Activated T-cell treated with anti-CD3 and anti-CD28 coated beads, Interleukin-2, amount 50 U/mL, for 1 hour (primary cell): ENCODE measurements at regions not wholly inside any gene's neighbourhood (a gene's known extent, or its start where the extent isn't known, plus 50 kb on each side); places are given as distances from the start of the nearest gene placed in this dataset.

ENCODE experiments used
- DNase-seq: peaks from one replicate; pipeline ENCODE4 v3.0.0-alpha.2; 2020

GRCh38 chr11:16430674-16431073, 74.3 kb upstream of the SOX6 start:
- DNase-seq: no peak

GRCh38 chr11:16421826-16422225, 65.5 kb upstream of the SOX6 start:
- DNase-seq: no peak

GRCh38 chr11:16418428-16419097, 62.2 kb upstream of the SOX6 start:
- DNase-seq: no peak

- no peak for DNase-seq
Measured at GRCh38 chr11:16412525-16413172, 56.3 kb upstream of the SOX6 start.

- DNase-seq: no peak
Measured at GRCh38 chr11:16410479-16410878, 54.1 kb upstream of the SOX6 start.

GRCh38 chr11:16408619-16409018, 52.3 kb upstream of the SOX6 start:
- no peak for DNase-seq

- no peak for DNase-seq
Measured at GRCh38 chr11:16406226-16406625, 49.9 kb upstream of the SOX6 start.
